GM19372 (cell line): ENCODE measurements at regions not wholly inside any gene's neighbourhood (a gene's known extent, or its start where the extent isn't known, plus 50 kb on each side); places are given as distances from the start of the nearest gene placed in this dataset.
"Not testable (repeated sequence)": the region's sequence is repeated elsewhere in the genome, so short reads cannot be mapped to it uniquely, and the experiment has no call there.

Experiments
- ATAC-seq: cut with Tn5 transposase; IDR thresholded peaks from one replicate; pipeline ENCODE4 v1.9.1; 2021; ENCODE audit warnings: mild to moderate bottlenecking, low read depth, moderate library complexity; ENCODE audit not compliant: unreplicated experiment

DNA sequence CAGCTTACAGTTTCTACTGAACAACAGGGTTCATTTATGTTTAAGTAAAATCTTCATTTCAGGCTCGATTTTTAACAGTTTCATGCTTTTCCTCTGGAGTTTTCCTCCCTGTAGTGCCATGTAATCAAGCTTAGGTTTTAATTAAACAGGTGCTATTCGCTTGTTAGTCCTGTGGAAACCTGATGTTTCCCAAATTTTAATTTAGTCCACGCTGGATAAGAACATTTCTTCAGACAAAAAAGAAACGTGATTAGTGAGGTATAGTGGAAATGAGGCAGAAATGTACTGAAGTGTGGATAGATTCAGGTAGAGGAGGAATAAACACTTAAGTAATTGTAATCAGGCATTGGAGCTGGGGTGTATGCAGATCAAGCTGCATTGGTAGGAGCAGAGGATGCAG, 1217.5 kb downstream of the AACS start:
- no peak for ATAC-seq

DNA sequence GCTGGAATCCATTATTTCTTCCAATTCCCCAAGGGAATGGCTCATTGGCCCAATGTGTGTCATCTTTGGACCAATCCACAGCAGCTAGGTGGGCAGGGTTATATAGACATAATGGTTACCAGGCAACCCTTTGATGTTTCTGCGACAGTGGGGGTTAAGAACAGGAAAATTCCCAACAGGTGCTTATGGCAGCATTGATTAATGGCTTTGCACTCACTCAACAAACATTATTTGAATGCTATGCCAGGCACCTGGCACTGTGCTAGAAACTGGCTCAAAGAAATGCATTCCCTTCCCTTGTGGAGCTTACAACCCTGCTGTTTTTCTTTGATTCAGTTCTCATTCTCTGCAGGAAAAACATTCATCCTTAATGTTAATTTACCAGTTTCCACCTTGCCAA, 1221.0 kb downstream of the AACS start:
- no peak for ATAC-seq

DNA sequence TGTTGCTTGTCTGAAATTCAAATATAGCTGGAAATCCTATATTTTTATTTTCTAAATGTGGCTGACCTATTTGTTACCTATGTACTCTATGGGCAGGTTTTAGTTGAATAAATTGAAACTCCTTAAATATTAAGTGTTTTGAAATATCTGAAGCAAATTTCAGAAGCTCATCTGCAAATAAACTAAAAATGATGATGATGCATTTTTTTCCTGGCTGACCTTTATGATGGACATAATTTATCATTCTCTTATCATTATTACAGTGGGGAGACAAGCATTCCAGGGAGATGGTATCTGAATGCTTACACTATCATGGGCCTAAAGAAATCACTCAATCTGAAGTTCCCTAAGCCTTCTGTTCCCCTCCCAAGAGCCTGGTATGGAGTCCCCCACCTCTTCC, 1225.2 kb downstream of the AACS start:
- ATAC-seq: no peak

DNA sequence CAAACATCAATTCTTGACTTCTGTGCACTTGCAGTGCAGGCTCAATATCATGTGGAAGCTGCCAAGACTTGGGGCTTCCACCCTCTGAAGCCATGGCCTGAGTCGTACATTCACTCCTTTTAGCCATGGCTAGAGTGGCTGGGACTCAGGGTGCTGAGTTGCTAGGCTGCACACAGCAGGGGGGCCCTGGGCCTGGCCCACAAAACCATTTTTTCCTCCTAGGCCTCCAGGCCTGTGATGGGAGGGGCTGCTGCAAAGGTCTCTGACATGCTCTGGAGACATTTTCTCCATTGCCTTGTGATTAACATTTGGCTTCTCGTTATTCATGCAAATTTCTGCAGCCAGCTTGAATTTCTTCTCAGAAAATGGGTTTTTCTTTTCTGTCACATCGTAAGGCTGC, 1226.8 kb downstream of the AACS start:
- not testable (repeated sequence) for ATAC-seq

DNA sequence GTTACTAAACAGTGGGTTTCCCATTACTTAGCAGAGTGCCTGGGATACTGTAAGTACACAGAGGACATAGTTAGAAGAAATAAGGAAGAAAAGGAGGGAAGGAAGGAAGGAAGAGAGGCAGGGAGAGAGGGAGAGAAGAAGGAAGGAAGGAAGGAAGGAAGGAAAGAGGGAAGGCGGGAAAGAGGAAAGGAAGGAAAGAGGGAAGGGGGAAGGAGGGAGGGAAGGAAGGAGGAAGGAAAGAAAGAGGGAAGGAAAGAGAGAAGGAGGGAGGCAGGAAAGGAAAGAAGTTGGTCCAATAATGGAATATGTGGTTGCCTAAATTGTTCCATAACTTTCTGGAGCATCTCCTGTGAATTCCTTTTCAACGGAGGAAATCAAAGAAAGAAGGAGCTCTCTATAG, 1230.4 kb downstream of the AACS start:
- no peak for ATAC-seq

DNA sequence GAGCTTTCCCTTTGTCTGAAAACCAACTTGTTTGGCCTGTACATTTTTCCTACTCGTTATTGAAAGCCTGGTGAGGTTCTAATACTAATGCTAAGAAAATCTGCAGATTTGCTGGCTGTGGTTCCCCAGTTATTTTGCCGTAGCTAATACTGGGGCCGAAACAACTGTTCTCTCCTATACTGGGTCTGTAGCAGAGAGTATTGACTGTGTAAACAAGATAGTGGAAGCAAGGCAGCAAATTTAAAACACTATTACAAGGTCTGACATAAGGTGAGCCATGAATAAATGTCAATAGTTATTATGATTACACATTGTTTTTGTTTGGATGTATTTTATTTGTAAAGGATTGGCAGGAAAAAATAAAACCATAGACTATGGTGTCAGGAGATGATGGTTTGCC, 1244.0 kb downstream of the AACS start:
- no peak for ATAC-seq

DNA sequence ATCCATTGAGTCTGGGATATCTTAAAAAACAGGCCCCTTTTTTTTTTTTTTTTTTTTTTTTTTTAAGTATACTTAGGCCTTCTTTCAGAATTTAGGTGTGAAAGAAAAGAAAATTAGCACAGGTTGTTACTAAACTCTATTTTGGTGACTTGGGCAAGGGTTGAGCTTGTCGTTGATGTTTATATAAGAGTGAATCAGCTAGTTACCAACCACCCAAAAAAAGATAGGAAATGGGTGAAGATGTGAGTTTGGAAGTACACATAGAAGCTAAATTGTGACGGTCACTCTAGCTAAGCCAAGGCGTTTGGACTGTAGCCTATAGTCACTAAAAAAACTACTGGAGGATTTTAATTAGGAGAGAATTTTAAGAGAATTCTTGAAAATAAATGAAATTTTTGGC, 1247.2 kb downstream of the AACS start:
- no peak for ATAC-seq

DNA sequence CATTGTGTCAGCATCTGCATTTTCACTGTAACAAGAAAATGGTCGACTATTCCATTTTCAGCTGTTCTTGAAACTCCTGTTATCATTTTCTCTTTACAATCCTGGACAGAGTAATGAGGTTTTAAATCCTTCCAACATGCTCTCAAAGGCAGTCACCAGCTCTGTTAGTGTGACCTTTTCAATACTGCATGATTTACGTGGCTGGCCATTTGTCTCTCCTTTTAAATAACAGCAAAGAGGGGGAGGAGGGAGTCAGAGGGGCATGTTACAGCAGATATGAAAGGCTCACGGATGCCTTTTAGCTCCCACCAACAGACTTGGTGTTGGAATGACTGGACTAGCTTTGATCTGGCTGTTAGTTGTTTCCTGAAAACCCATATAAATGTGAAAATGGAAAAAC, 1251.2 kb downstream of the AACS start:
- no peak for ATAC-seq

DNA sequence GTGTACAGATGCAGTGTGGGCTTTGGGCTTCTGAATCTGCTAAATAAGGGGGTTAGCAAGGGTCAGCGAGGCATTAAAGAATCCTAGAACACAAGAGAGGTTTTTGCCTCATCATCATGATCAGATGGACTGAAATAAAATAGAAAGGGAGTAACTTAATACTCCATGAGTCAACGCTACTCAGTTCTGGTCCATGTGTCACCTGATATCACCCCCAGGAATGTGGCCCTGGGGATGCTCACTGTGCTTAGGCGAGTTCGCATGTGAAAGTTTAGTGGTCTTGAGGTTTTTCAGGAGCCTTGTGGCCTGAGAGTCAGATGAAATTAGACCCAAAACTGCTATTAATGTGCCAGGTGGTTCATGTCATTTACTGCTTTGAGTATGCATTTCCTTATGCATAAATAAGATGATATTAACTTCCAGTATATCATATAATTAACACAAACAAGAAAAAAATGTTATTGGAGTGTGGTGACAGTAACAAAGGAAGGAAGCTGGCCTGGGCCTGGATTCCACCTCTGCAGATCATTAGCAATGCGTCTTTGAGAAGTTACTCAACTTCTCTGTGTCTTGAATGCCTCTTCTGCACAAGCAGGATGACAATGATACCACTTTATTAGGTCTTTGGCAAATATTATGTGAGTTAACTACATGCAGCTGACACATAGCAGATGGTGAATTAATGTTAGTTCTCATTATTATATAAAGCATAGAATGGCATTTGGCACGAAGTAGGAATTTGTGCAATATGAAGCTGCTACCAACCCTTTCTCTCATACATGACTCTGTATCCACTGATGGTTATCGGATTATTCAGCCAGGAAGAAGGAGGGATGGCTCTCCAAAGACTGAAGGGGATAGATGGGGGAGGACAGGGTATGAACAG, 1272.6 kb downstream of the AACS start:
- no peak for ATAC-seq

DNA sequence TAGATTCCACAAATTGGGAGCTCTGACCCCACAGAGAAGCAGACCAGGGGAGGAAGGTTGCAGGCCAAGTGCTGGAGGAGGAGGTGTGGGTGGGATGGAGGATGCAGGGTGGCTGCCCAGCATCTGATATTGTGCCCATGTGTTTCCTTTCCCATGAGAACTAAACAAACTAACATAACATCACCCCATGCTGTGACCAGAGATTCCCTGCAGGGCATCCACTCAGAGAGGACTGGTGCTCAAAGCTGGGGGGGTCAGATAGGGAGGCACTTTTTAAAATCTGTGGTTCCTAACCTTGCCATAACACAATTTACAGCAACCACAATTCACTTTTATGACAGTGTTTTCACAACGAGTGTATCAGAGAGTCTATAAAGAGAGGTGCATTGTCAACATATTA, 1277.6 kb downstream of the AACS start:
- ATAC-seq: no peak

DNA sequence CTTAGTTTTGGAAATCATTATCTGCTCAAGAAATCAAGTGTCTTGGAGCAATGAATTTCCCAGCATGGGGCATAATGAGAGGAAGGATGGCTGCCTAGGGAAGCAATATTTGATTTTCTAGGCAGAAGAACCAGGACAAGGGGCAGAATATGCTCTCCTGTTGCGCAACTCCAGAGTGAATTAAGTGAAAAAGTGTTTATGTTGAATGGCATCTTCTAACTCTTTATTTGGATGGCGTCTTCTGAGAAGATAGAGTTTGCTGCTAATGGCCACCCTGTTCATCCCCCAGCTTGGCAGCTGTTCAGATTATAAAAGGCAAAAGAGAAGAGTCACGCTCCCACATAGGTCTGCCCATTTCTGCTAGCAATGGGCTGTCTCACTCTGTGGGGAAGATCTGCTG, 1278.1 kb downstream of the AACS start:
- ATAC-seq: no peak

DNA sequence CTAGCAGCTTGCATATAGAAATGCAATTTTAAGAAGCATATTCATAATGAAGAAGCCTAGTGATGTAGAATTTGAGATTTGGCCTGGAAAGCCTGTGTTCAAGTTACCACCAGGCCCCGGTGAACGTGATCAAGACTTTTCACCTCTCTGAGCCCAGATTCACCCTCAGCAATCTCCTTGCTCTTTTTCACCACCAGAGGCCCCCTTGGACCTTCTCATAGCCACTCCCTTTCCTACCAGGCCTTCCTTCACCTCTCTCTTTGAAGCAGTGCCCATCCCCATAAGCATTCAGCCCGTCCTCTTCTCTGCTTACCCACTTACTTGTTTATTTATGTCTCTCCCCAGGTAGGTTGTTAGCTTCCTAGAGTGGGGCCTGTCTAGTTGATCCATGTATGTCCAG, 1280.9 kb downstream of the AACS start:
- ATAC-seq: no peak

DNA sequence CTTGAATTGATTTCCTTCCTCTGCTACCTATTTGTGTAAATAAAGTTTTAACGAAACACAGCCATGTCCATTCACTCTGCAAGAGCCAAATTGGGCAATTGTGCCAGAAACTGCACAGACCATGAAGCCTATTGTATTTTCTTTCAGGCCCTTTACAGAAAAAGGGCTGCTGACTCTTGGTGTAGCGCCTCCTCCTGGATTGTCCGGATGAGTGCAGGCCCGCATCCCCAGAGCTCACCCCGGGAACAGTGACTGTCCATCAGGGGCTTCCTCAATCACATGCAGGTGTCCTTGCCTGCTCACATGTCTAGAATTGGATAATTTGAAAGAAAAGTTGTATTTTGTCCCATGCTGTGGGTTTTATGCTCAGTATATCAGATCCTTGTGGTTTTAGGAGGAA, 1282.2 kb downstream of the AACS start:
- ATAC-seq: no peak

DNA sequence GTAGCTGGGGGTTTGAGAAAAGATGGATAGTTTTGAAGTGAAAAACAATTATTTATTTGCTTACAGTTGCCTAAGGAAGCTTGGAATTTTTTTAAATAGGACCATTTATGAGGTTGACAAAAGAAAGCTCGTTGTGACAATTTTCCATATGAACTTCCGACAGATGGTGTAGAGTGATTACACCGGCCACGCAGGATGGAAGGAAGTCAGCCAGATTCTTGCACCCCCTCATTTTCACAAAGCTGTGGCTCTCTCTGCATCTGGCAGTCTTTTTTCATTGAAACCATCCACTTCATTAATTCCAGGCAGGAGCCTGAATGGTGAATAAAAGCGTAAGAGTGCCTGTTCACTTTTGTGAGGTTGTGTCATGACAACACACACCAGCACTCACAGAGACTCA, 1284.1 kb downstream of the AACS start:
- ATAC-seq: no peak

DNA sequence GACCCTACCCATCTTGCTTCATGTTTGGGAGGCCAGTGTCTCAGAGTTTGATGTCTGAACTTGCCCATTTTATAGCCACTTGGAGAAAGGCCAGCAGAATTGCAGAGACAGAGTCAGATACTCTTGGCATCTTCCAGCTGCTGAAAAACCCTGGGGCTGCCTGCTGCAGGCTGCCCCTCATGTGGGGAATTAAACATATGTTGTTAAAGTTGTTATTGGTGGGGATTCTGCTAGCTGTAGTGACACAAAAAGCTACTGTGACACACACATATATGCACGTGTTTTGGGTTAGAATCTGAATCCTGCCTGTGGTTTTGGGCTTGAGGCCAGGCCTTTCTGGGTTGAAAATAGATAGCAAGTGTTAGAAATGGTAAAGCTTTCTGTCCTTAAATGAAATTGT, 1288.4 kb downstream of the AACS start:
- no peak for ATAC-seq

DNA sequence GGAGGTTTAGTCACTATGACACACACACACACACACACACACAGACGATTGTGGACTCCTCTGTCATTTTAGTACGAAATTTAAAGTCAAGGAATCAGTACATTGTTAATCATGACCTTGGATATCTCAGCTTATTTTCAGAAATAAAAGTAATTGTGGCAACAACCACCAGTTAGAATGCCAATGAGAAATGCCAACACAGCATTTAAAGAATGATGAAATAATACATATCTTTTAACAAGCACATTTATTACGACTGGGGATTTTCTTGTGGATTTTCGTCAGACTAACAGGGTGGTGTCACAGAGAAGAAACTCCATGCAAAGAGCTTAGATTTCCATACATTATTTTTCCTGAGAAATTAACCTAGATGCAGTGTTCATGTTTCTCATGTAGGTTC, 1289.4 kb downstream of the AACS start:
- no peak for ATAC-seq

DNA sequence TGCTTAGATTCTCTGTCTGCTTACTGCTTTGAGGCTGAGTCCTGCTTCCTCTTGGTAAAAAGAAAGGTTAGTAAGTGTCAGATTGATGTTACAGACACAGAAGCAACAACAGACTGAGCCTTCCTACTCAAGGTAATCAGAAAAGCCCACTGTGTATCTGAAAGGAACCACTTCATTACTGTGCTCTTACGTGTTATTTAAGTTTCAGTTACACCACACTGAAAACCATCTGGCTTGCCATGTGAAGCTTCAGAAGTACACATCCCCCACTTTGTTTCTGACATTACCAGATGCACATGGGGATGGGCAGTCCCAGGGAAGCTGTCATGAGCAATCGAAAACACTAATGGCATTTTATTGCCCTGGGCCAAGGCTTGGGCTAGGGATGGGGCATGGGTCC, 1290.1 kb downstream of the AACS start:
- ATAC-seq: no peak

DNA sequence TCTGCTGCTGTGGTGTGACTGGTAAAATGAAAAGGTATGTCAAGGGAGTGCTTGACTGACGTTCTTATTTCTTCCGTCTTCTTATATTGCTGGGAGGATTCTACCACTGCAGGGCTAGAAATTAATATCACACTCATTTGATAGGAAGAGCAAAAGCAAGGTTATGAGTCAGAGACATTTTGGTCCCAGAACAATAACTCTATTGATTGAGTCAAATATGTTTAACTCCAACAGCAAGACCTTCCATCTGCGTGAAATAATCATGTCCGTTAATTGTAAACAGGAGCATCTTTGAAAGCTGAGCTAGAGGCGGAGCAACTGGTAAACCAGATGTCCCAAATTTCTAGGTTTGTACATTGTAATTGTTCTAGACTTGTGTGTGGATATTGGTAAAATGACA, 1293.6 kb downstream of the AACS start:
- no peak for ATAC-seq

DNA sequence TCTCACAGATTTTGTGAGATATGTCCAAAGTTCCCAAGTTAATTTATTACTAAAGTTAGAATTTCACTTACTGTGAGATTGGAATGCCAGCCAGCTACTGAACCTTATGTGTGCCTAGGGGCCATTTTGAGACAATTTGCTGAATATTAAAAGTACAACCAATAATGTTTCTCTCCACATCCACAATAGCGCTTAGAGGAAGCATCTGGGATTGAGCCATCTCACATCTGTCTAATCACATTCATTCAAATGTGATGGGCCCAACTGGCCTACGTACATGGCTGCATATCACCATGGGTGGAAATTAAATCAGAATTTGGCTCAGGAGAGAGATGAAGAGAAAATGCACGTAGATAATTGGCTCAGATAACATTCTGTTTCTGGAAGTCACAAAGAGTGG, 1294.0 kb downstream of the AACS start:
- ATAC-seq: no peak

DNA sequence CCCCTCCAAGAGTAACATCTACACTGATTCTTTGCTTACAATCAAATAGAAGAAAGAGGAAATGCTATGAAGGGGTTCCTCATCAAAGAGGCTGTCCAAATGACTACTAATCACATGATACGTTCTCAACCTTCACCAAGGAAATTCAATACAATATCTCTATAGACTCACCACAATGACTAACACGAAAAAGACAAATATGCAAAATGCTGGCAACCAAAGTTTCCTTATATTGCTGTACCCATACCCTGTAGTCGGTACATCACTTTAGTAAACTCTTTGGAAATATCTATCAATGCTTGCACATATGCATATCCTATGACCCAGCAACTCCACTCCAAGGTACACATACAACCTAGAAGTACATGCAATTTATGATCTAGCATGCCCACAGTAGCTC, 1296.6 kb downstream of the AACS start:
- no peak for ATAC-seq

DNA sequence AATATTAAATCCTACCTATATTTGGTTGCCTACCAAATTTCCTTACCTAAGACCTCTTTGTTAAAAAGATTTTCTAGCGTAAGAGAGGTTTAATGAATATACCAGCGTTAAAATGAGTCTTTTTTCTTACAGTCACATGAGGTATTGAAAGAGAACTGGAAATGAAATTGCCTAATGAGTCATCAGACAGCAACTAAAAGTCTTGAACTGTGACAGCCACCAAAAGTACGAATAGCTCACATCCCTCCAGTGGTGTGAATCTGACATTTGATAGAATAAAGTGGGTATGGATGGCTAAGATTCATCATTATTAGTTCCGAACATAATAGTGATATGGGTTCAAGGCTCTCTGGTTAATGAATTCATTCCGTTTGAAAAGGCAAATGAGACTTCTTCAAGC, 1297.3 kb downstream of the AACS start:
- ATAC-seq: no peak

DNA sequence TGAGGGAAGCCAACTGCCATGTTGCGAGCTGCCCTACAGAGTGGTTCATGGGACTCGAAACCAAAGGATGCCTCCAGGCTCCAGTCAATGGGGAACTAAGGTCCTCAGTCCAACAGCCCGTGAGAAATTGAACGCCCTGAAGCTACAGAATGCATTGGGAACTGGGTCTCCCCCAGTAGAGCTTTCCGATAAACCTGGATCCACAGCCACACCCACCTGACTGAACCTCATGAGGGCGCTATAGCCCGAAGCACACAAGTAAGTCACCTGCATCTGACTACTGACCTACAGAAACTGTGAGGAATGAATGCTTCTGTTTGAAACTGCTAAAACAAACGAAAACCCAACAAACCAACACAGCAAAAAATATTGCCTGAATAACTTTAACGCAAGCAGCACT, 1297.7 kb downstream of the AACS start:
- no peak for ATAC-seq
